ENCODE measurements at regions not wholly inside any gene's neighbourhood (a gene's known extent, or its start where the extent isn't known, plus 50 kb on each side); places are given as distances from the start of the nearest gene placed in this dataset.
A peak's percentile ranks its signal among the peaks of the same experiment; 100 is the strongest.
"Not testable (repeated sequence)": the region's sequence is repeated elsewhere in the genome, so short reads cannot be mapped to it uniquely, and the experiment has no call there.

- H3K4me3 ChIP-seq (ENCODE audit: low read length): no peak overlapping the region
- no peak for DNase-seq (ENCODE audit: low read depth, low spot score)
Observed at GRCh38 chr12:123064366-123064765, 83.9 kb downstream of the ARL6IP4 start.

- DNase-seq (ENCODE audit: low read depth, low spot score): peak; percentile 58
- no peak overlapping the region for H3K4me3 ChIP-seq (ENCODE audit: low read length)
Observed at GRCh38 chr12:123063535-123063934, 83.1 kb downstream of the ARL6IP4 start.

DNA sequence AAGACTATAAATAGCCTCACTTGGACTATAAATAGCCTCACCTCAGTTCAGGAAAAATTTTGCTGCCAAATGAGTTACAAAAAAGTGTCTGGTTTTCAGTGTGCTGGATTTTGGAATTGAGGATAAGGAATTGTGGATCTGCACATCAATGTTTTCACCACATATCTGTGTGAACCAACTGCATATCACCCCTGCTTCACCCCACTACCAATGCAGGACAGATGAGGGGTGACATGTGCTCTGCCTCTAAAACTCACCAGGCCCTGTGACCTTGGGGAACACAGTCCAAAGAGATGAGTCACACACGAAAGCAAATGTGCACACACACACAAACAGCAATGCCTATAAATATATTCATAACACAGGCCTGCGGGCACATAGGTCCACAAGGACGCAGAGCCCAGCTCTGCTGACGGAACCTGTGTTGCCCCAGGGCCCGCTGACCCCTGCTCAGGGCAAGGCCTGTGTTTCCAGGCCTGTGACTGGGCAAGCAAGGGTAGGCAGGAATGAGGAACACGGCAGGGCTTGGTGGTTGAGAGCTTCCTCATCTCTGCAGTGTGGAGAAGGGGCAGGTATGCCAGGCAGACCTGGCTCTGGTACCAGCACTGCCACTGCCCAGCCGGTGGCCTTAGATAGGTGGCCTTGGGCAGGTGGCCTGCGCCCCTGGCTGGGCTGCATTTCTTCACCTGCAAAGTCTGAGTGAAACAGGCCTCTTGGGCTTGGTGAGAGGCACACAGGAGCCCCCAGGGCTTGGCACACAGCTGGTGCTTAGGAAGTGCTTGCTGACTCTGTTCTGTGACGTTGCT, 82.4 kb downstream of the ARL6IP4 start:
- no peak for DNase-seq (ENCODE audit: low read depth, low spot score)
- H3K4me3 ChIP-seq (ENCODE audit: low read length): no peak overlapping the region

DNA sequence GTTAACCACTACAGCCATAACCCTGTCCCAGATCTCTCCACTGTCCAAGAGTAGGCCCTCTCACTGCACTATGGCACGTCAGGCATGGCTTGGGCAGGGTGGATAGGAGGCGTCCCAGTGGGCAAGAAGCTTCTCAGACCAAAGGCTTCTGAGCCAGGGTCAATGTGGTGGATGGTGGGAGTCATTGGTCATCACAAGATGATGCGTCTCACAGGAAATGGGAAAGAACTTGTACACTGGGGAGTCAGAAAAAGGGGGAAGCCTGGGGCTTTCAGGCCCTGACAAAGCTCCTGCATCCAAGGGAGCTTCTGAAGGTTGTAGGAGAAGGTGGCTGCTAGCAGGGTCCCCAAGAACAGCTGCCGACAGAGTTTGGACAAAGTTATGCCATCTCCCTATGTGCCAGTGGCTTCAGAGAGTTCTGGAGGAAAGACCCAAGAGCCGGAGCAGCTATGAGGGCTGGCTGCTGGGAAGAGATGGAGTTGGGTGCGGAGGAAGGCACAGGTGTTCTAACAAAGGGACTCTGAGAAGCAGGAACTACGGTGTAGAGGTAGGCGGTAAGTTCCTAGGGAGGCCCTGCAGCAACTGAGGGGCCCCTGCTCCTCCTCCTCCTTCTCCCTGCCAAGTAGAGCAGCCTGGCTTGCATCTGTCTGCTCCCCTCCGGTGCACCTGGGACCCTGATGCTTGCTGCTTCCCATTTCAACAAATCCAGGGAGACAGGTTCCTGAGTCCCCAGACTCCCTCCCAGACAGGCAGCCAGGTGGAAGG, 81.1 kb downstream of the ARL6IP4 start:
- no peak for DNase-seq (ENCODE audit: low read depth, low spot score)

GRCh38 chr12:123059500-123059899, 79.0 kb downstream of the ARL6IP4 start:
- no peak overlapping the region for H3K4me3 ChIP-seq (ENCODE audit: low read length)
- no peak for DNase-seq (ENCODE audit: low read depth, low spot score)

More for the DNA sequence above, 81.1 kb downstream of the ARL6IP4 start:
- H3K4me3 ChIP-seq (ENCODE audit: low read length): no peak overlapping the region

DNA sequence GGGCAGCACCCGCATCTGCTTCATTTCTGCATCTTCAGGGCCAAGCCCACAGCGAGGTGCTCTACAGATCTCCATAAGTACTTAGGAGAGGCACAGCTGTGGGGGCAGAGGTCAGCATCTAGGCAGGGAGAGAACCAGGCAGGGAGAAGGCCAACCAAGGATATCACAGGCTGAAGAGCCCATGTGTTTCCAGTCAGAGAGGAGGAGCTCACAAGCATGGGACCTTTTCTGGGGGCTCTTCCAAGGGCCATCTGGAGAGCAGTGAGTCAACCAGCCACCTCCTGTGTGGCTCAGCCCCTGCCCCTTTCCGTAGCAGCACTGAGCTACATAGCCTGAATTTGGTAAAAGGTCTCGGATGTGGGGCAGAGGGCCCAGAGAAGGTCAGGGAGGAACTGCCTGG, 78.5 kb downstream of the ARL6IP4 start:
- H3K4me3 ChIP-seq (ENCODE audit: low read length): no peak overlapping the region
- no peak for DNase-seq (ENCODE audit: low read depth, low spot score)

DNA sequence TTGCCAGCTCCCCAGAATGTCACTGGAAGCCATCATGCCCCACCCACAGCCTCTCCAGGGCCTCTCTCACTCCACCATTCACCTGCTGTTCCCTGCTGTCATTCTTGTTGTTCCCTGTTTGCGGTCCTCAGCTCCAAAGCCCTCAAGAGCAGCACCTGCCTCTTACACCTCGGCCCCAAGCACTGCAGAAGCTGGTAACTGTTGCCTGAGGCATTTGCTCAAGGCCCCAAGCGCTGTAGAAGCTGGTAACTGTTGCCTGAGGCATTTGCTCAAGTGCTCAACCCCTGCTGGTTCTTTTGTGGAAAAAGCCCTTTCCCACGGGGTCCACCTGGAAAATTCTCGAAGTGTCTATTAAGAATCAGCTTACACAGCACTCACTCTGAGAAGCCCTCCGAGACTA, 78.0 kb downstream of the ARL6IP4 start:
- no peak overlapping the region for H3K4me3 ChIP-seq (ENCODE audit: low read length)
- no peak for DNase-seq (ENCODE audit: low read depth, low spot score)

GRCh38 chr12:123057513-123058265, 77.2 kb downstream of the ARL6IP4 start:
- no peak for DNase-seq (ENCODE audit: low read depth, low spot score)
- H3K4me3 ChIP-seq (ENCODE audit: low read length): no peak overlapping the region

GRCh38 chr12:123056709-123057108, 76.2 kb downstream of the ARL6IP4 start:
- DNase-seq (ENCODE audit: low read depth, low spot score): no peak
- H3K4me3 ChIP-seq (ENCODE audit: low read length): no peak overlapping the region

DNA sequence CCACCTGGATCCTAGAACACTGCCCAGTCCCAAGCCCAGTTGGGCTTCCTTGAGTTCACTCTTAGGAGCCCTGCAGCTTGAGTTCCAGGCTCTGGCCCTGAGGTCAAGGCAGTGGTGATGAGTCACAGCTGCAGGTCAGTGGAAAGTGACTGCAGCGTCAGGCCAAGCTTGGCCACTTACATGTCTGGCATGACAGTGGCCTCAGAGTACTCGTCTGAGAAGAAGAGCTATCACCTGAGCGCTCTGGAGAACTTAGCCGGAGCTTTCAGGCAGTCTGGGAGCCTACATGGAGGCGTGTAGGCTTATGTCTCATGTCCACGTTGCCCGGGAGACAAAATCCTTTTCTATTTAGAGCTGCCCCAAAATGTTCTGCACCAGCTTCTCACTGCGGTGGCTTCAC, 75.6 kb downstream of the ARL6IP4 start:
- no peak overlapping the region for H3K4me3 ChIP-seq (ENCODE audit: low read length)
- no peak for DNase-seq (ENCODE audit: low read depth, low spot score)

GRCh38 chr12:123055281-123055766, 74.8 kb downstream of the ARL6IP4 start:
- no peak for DNase-seq (ENCODE audit: low read depth, low spot score)
- no peak overlapping the region for H3K4me3 ChIP-seq (ENCODE audit: low read length)

- no peak overlapping the region for H3K4me3 ChIP-seq (ENCODE audit: low read length)
- no peak for DNase-seq (ENCODE audit: low read depth, low spot score)
Observed at GRCh38 chr12:123054371-123054770, 73.9 kb downstream of the ARL6IP4 start.

- no peak for DNase-seq (ENCODE audit: low read depth, low spot score)
- H3K4me3 ChIP-seq (ENCODE audit: low read length): no peak overlapping the region
Observed at GRCh38 chr12:123051556-123051955, 71.1 kb downstream of the ARL6IP4 start.

GRCh38 chr12:123050913-123051312, 70.4 kb downstream of the ARL6IP4 start:
- no peak for DNase-seq (ENCODE audit: low read depth, low spot score)
- H3K4me3 ChIP-seq (ENCODE audit: low read length): no peak overlapping the region

- DNase-seq (ENCODE audit: low read depth, low spot score): no peak
- no peak overlapping the region for H3K4me3 ChIP-seq (ENCODE audit: low read length)
Observed at GRCh38 chr12:123050331-123050831, 69.9 kb downstream of the ARL6IP4 start.

DNA sequence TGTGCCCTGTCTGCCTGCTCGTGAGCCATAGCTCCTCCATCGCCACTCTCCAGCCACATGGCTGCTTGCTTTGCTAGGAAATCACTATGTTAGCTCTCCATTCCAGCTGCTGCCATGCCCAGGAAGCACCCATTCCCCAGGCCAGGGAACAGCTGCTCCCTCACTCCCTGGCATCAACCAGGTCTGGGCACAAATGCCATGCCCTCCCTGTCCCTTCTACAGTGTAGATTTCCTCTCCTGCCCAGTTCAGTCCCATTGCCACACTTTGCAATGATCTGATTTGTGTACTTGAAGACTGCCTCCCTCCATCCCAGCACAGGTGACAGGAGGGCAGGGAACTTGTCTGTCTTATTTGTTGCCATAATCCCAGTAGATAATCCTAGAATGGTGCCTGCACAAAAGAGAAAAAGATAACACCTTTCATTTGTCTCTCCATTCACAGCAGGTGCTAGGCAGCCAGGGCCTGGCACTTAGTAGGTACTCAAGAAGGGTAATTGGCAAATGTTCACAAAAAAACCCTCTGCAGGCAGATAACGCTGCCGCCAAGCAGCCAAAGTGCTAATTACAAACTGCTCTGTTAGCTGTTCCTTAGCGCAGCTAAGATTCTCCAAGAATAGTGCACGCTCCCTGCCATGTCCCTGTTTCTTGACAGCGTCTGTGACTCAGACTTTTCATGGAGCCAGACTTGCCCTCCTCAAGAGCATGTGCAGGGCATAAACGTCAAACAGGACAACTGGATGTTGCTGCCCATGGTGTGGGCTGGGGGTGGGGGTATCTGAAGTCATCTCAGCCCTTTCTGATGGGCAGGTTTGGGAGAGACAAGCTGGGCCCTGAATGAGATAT, 69.1 kb downstream of the ARL6IP4 start:
- no peak for DNase-seq (ENCODE audit: low read depth, low spot score)
- H3K4me3 ChIP-seq (ENCODE audit: low read length): no peak overlapping the region

- DNase-seq (ENCODE audit: low read depth, low spot score); H3K4me3 ChIP-seq (ENCODE audit: low read length): not testable (repeated sequence)
Observed at GRCh38 chr12:123047892-123048291, 67.4 kb downstream of the ARL6IP4 start.

GRCh38 chr12:123047289-123047688, 66.8 kb downstream of the ARL6IP4 start:
- no peak for DNase-seq (ENCODE audit: low read depth, low spot score)

DNA sequence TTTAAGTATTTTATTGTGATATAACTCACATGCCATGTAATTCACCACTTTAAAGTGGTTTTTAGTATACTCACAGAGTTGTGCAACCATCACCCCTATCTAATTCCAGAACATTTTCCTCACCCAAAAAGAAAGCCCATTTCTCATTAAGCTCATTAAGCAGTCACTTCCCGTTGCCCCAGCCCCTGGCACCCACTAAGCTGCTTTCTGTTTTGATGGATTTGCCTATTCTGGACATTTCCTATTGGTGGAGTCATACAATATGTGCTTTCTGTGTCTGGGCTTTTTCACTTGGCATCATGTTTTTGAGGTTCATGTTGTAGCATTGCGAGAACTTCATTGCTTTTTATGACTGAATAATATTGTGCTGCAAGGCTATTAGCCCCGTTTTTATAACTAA, 66.0 kb downstream of the ARL6IP4 start:
- H3K4me3 ChIP-seq (ENCODE audit: low read length): no peak overlapping the region
- no peak for DNase-seq (ENCODE audit: low read depth, low spot score)

More at GRCh38 chr12:123047289-123047688, 66.8 kb downstream of the ARL6IP4 start:
- H3K4me3 ChIP-seq (ENCODE audit: low read length): no peak overlapping the region
